ENCODE measurements at regions not wholly inside any gene's neighbourhood (a gene's known extent, or its start where the extent isn't known, plus 50 kb on each side); places are given as distances from the start of the nearest gene placed in this dataset.

- Mint-ChIP-seq H3K36me3 (ENCODE audit: low read depth) (no peaks in the 10 kb centered on the region), H3K9me3 (peaks cover 13% of the 10 kb centered on the region), H3K27ac (no peak overlapping the region), H3K27me3 (no peaks in the 10 kb centered on the region), H3K4me3 (no peak overlapping the region), H3K4me1 (ENCODE audit: low read depth) (no peaks in the 10 kb centered on the region)
- no peak for DNase-seq
Measured at GRCh38 chr11:92342034-92342720, 117.6 kb downstream of the FAT3 start.

GRCh38 chr11:92342886-92343285, 118.3 kb downstream of the FAT3 start:
- Mint-ChIP-seq H3K27ac (no peak overlapping the region), H3K4me1 (ENCODE audit: low read depth) (no peaks in the 10 kb centered on the region), H3K27me3 (no peaks in the 10 kb centered on the region), H3K9me3 (peaks cover 13% of the 10 kb centered on the region), H3K36me3 (ENCODE audit: low read depth) (no peaks in the 10 kb centered on the region), H3K4me3 (no peak overlapping the region)
- DNase-seq, result no peak

GRCh38 chr11:92346220-92346619, 121.6 kb downstream of the FAT3 start:
- DNase-seq, result no peak
- no peaks in the 10 kb centered on the region for H3K4me1 Mint-ChIP-seq (ENCODE audit: low read depth)

GRCh38 chr11:92347454-92347853, 122.8 kb downstream of the FAT3 start:
- Mint-ChIP-seq H3K4me1 (ENCODE audit: low read depth) (no peaks in the 10 kb centered on the region), H3K9me3 (peaks cover 4% of the 10 kb centered on the region), H3K36me3 (ENCODE audit: low read depth) (no peaks in the 10 kb centered on the region), H3K27me3 (no peaks in the 10 kb centered on the region), H3K4me3 (no peak overlapping the region), H3K27ac (no peak overlapping the region)
- DNase-seq, result no peak

More at GRCh38 chr11:92346220-92346619, 121.6 kb downstream of the FAT3 start:
- Mint-ChIP-seq H3K4me3 (no peak overlapping the region), H3K27ac (no peak overlapping the region), H3K27me3 (no peaks in the 10 kb centered on the region), H3K36me3 (ENCODE audit: low read depth) (no peaks in the 10 kb centered on the region), H3K9me3 (peaks cover 4% of the 10 kb centered on the region)

GRCh38 chr11:92349486-92350156, 125.0 kb downstream of the FAT3 start:
- no peak overlapping the region for H3K4me3 Mint-ChIP-seq
- no peak overlapping the region for H3K27ac Mint-ChIP-seq
- DNase-seq, result no peak
- no peaks in the 10 kb centered on the region for H3K9me3 Mint-ChIP-seq
- no peaks in the 10 kb centered on the region for H3K27me3 Mint-ChIP-seq
- no peaks in the 10 kb centered on the region for H3K4me1 Mint-ChIP-seq (ENCODE audit: low read depth)
- no peaks in the 10 kb centered on the region for H3K36me3 Mint-ChIP-seq (ENCODE audit: low read depth)

GRCh38 chr11:92357344-92357743, 132.7 kb downstream of the FAT3 start:
- Mint-ChIP-seq H3K27ac (no peak overlapping the region), H3K36me3 (ENCODE audit: low read depth) (no peaks in the 10 kb centered on the region), H3K9me3 (no peaks in the 10 kb centered on the region), H3K4me3 (no peak overlapping the region), H3K4me1 (ENCODE audit: low read depth) (no peaks in the 10 kb centered on the region), H3K27me3 (no peaks in the 10 kb centered on the region)
- no peak for DNase-seq

- Mint-ChIP-seq H3K27me3 (no peaks in the 10 kb centered on the region), H3K4me3 (no peak overlapping the region), H3K9me3 (no peaks in the 10 kb centered on the region), H3K4me1 (ENCODE audit: low read depth) (no peaks in the 10 kb centered on the region), H3K36me3 (ENCODE audit: low read depth) (no peaks in the 10 kb centered on the region), H3K27ac (no peak overlapping the region)
- DNase-seq, result no peak
Measured at GRCh38 chr11:92357841-92358240, 133.2 kb downstream of the FAT3 start.

- H3K36me3 Mint-ChIP-seq (ENCODE audit: low read depth), result no peaks in the 10 kb centered on the region
- H3K4me1 Mint-ChIP-seq (ENCODE audit: low read depth), result no peaks in the 10 kb centered on the region
- H3K27ac Mint-ChIP-seq, result no peak overlapping the region
- DNase-seq, result no peak
- no peaks in the 10 kb centered on the region for H3K27me3 Mint-ChIP-seq
- no peak overlapping the region for H3K4me3 Mint-ChIP-seq
- H3K9me3 Mint-ChIP-seq, result no peaks in the 10 kb centered on the region
Measured at GRCh38 chr11:92361551-92361950, 136.9 kb downstream of the FAT3 start.

- Mint-ChIP-seq H3K36me3 (ENCODE audit: low read depth) (no peaks in the 10 kb centered on the region), H3K27me3 (no peaks in the 10 kb centered on the region), H3K9me3 (no peaks in the 10 kb centered on the region), H3K4me3 (no peak overlapping the region), H3K4me1 (ENCODE audit: low read depth) (no peaks in the 10 kb centered on the region), H3K27ac (no peak overlapping the region)
- DNase-seq, result no peak
Measured at GRCh38 chr11:92362989-92363388, 138.4 kb downstream of the FAT3 start.

- Mint-ChIP-seq H3K36me3 (ENCODE audit: low read depth) (no peaks in the 10 kb centered on the region), H3K27ac (no peak overlapping the region)
Measured at GRCh38 chr11:92364177-92364576, 139.6 kb downstream of the FAT3 start.

GRCh38 chr11:92376146-92376599, 151.6 kb downstream of the FAT3 start:
- H3K4me1 Mint-ChIP-seq (ENCODE audit: low read depth), result no peaks in the 10 kb centered on the region
- no peak overlapping the region for H3K4me3 Mint-ChIP-seq
- no peaks in the 10 kb centered on the region for H3K27me3 Mint-ChIP-seq
- H3K9me3 Mint-ChIP-seq, result no peaks in the 10 kb centered on the region
- H3K36me3 Mint-ChIP-seq (ENCODE audit: low read depth), result no peaks in the 10 kb centered on the region
- H3K27ac Mint-ChIP-seq, result no peak overlapping the region
- DNase-seq, result no peak

More at GRCh38 chr11:92364177-92364576, 139.6 kb downstream of the FAT3 start:
- H3K9me3 Mint-ChIP-seq, result no peaks in the 10 kb centered on the region
- no peaks in the 10 kb centered on the region for H3K27me3 Mint-ChIP-seq
- no peak for DNase-seq
- no peaks in the 10 kb centered on the region for H3K4me1 Mint-ChIP-seq (ENCODE audit: low read depth)
- no peak overlapping the region for H3K4me3 Mint-ChIP-seq

- no peaks in the 10 kb centered on the region for H3K36me3 Mint-ChIP-seq (ENCODE audit: low read depth)
- no peaks in the 10 kb centered on the region for H3K27me3 Mint-ChIP-seq
- no peaks in the 10 kb centered on the region for H3K4me1 Mint-ChIP-seq (ENCODE audit: low read depth)
- no peak overlapping the region for H3K27ac Mint-ChIP-seq
- no peak for DNase-seq
- no peak overlapping the region for H3K4me3 Mint-ChIP-seq
- no peaks in the 10 kb centered on the region for H3K9me3 Mint-ChIP-seq
Measured at GRCh38 chr11:92376680-92377079, 152.1 kb downstream of the FAT3 start.

- no peaks in the 10 kb centered on the region for H3K4me1 Mint-ChIP-seq (ENCODE audit: low read depth)
- DNase-seq, result no peak
- no peak overlapping the region for H3K4me3 Mint-ChIP-seq
- H3K9me3 Mint-ChIP-seq, result no peaks in the 10 kb centered on the region
- no peaks in the 10 kb centered on the region for H3K27me3 Mint-ChIP-seq
- H3K27ac Mint-ChIP-seq, result no peak overlapping the region
- H3K36me3 Mint-ChIP-seq (ENCODE audit: low read depth), result no peaks in the 10 kb centered on the region
Measured at GRCh38 chr11:92380882-92381281, 156.3 kb downstream of the FAT3 start.

- no peak for DNase-seq
- Mint-ChIP-seq H3K4me3 (no peak overlapping the region), H3K27me3 (no peaks in the 10 kb centered on the region), H3K4me1 (ENCODE audit: low read depth) (no peaks in the 10 kb centered on the region), H3K36me3 (ENCODE audit: low read depth) (no peaks in the 10 kb centered on the region), H3K27ac (no peak overlapping the region), H3K9me3 (no peaks in the 10 kb centered on the region)
Measured at GRCh38 chr11:92382311-92382710, 157.7 kb downstream of the FAT3 start.

- no peaks in the 10 kb centered on the region for H3K9me3 Mint-ChIP-seq
- H3K4me3 Mint-ChIP-seq, result no peak overlapping the region
- H3K4me1 Mint-ChIP-seq (ENCODE audit: low read depth), result no peaks in the 10 kb centered on the region
- H3K27ac Mint-ChIP-seq, result no peak overlapping the region
- no peaks in the 10 kb centered on the region for H3K27me3 Mint-ChIP-seq
- DNase-seq, result no peak
- H3K36me3 Mint-ChIP-seq (ENCODE audit: low read depth), result no peaks in the 10 kb centered on the region
Measured at GRCh38 chr11:92383430-92383829, 158.8 kb downstream of the FAT3 start.
